NCI-H82 treated with DMSO at 0.1 percent for 48 hours (cell line): ENCODE measurements at regions not wholly inside any gene's neighbourhood (a gene's known extent, or its start where the extent isn't known, plus 50 kb on each side); places are given as distances from the start of the nearest gene placed in this dataset.
"Not testable (repeated sequence)": the region's sequence is repeated elsewhere in the genome, so short reads cannot be mapped to it uniquely, and the experiment has no call there.

Experiments
- DNase-seq: peaks from one replicate; lab custom pipeline; 2025; ENCODE audit not compliant: unreplicated experiment; lab: John Stamatoyannopoulos, UW

- DNase-seq = no peak
These were observed 492.0 kb upstream of the RUNX1 start for GRCh38 chr21:35540950-35541638.

GRCh38 chr21:35538386-35538785 lies 489.3 kb upstream of the RUNX1 start:
- DNase-seq = no peak

- DNase-seq = no peak
These were observed 488.5 kb upstream of the RUNX1 start for GRCh38 chr21:35537604-35538003.

- DNase-seq = no peak
These were observed 484.8 kb upstream of the RUNX1 start for GRCh38 chr21:35533893-35534292.

- DNase-seq = no peak
These were observed 481.7 kb upstream of the RUNX1 start for GRCh38 chr21:35530766-35531165.

GRCh38 chr21:35529171-35529863 lies 480.2 kb upstream of the RUNX1 start:
- DNase-seq = no peak

GRCh38 chr21:35528116-35529042 lies 479.3 kb upstream of the RUNX1 start:
- no peak for DNase-seq

- no peak for DNase-seq
These were observed 478.3 kb upstream of the RUNX1 start for GRCh38 chr21:35527358-35527757.

- DNase-seq = no peak
These were observed 476.3 kb upstream of the RUNX1 start for GRCh38 chr21:35525443-35525842.

GRCh38 chr21:35521852-35522505 lies 472.9 kb upstream of the RUNX1 start:
- DNase-seq = no peak

GRCh38 chr21:35521293-35521692 lies 472.2 kb upstream of the RUNX1 start:
- no peak for DNase-seq

- no peak for DNase-seq
These were observed 471.8 kb upstream of the RUNX1 start for GRCh38 chr21:35520856-35521255.

- no peak for DNase-seq
These were observed 471.2 kb upstream of the RUNX1 start for GRCh38 chr21:35520302-35520701.

- DNase-seq = no peak
These were observed 468.8 kb upstream of the RUNX1 start for GRCh38 chr21:35517865-35518264.

GRCh38 chr21:35516292-35516691 lies 467.2 kb upstream of the RUNX1 start:
- DNase-seq = not testable (repeated sequence)

GRCh38 chr21:35512346-35512745 lies 463.2 kb upstream of the RUNX1 start:
- DNase-seq = no peak

- no peak for DNase-seq
These were observed 462.6 kb upstream of the RUNX1 start for GRCh38 chr21:35511696-35512162.

- DNase-seq = no peak
These were observed 462.0 kb upstream of the RUNX1 start for GRCh38 chr21:35510957-35511695.

- no peak for DNase-seq
These were observed 461.2 kb upstream of the RUNX1 start for GRCh38 chr21:35510294-35510693.

GRCh38 chr21:35509001-35509704 lies 460.1 kb upstream of the RUNX1 start:
- no peak for DNase-seq
